ENCODE measurements at regions not wholly inside any gene's neighbourhood (a gene's known extent, or its start where the extent isn't known, plus 50 kb on each side); places are given as distances from the start of the nearest gene placed in this dataset.

DNA sequence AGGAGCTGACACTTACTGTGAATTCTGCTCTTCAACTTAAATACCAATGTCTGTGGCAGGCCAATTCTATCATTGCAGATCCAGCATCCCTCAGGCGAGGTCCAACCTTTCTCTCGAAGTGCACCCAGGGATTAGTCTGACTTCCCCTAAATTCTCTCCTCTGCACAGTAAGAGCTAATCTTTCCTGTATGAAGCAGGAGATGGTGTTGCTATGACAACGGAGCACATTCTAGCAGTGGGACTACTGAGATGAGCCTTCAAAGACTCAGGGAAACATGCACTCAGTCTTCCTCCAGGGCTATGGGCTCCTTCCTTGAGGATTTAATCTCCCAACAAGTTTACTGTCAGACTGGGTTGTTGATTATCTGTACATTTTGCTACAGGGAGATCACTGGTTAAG is 176.3 kb downstream of the NOL4 start:
- DNase-seq (ENCODE audit: low spot score): no peak
- no peaks in the 10 kb centered on the region for H3K4me1 ChIP-seq (ENCODE audit: control insufficient read depth in 4 of 4, insufficient read depth in 4 of 4, low read length in 3 of 4)
- no peak overlapping the region for H3K27ac ChIP-seq (ENCODE audit: low read depth in 1 of 2, low read length in 2 of 2)
- H3K27me3 ChIP-seq (ENCODE audit: control insufficient read depth in 4 of 4, insufficient read depth in 4 of 4, low read length in 3 of 4): no peaks in the 10 kb centered on the region
- WGBS: 89% methylated on average over 3 of the region's 3 CpGs
- no peak for TF ChIP-seq FOXA2 (IDR thresholded peaks at IDR 0.05)
- no peak for TF ChIP-seq MAX (IDR thresholded peaks at IDR 0.05)
- TF ChIP-seq FOXA1 (IDR thresholded peaks at IDR 0.05): no peak
- TF ChIP-seq JUND (IDR thresholded peaks at IDR 0.05): no peak
- TF ChIP-seq, protein P1, sequence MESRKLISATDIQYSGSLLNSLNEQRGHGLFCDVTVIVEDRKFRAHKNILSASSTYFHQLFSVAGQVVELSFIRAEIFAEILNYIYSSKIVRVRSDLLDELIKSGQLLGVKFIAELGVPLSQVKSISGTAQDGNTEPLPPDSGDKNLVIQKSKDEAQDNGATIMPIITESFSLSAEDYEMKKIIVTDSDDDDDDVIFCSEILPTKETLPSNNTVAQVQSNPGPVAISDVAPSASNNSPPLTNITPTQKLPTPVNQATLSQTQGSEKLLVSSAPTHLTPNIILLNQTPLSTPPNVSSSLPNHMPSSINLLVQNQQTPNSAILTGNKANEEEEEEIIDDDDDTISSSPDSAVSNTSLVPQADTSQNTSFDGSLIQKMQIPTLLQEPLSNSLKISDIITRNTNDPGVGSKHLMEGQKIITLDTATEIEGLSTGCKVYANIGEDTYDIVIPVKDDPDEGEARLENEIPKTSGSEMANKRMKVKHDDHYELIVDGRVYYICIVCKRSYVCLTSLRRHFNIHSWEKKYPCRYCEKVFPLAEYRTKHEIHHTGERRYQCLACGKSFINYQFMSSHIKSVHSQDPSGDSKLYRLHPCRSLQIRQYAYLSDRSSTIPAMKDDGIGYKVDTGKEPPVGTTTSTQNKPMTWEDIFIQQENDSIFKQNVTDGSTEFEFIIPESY (IDR thresholded peaks at IDR 0.05): no peak
- no peak for TF ChIP-seq RXRA (IDR thresholded peaks at IDR 0.05)
- no peak for TF ChIP-seq HNF4A (conservative IDR thresholded peaks at IDR 0.05)
- no peak for TF ChIP-seq GABPA (IDR thresholded peaks at IDR 0.05 in 1 of 2, conservative IDR thresholded peaks at IDR 0.05 in 1 of 2)
- TF ChIP-seq YY1 (IDR thresholded peaks at IDR 0.05): no peak
- TF ChIP-seq RAD21 (IDR thresholded peaks at IDR 0.05): no peak
- TF ChIP-seq NR2F2 (IDR thresholded peaks at IDR 0.05): no peak
- no peak for TF ChIP-seq CTCF (IDR thresholded peaks at IDR 0.05; ENCODE audit: low read depth, low read length, missing input control)
- no peak for TF ChIP-seq REST (IDR thresholded peaks at IDR 0.05)
- no peak for TF ChIP-seq HNF4G (IDR thresholded peaks at IDR 0.05)
- no peaks in the 10 kb centered on the region for H3K36me3 ChIP-seq (ENCODE audit: control insufficient read depth in 4 of 4, insufficient read depth in 3 of 4, low read depth in 1 of 4, low read length in 3 of 4)
- no peaks in the 10 kb centered on the region for H3K9me3 ChIP-seq (ENCODE audit: control insufficient read depth in 4 of 4, low read length in 3 of 4)
- no peak overlapping the region for H3K4me3 ChIP-seq (ENCODE audit: low read depth in 1 of 3, low read length in 3 of 3)
- no peak overlapping the region for H3K9ac ChIP-seq (ENCODE audit: low read depth in 1 of 2, low read length in 2 of 2)

DNA sequence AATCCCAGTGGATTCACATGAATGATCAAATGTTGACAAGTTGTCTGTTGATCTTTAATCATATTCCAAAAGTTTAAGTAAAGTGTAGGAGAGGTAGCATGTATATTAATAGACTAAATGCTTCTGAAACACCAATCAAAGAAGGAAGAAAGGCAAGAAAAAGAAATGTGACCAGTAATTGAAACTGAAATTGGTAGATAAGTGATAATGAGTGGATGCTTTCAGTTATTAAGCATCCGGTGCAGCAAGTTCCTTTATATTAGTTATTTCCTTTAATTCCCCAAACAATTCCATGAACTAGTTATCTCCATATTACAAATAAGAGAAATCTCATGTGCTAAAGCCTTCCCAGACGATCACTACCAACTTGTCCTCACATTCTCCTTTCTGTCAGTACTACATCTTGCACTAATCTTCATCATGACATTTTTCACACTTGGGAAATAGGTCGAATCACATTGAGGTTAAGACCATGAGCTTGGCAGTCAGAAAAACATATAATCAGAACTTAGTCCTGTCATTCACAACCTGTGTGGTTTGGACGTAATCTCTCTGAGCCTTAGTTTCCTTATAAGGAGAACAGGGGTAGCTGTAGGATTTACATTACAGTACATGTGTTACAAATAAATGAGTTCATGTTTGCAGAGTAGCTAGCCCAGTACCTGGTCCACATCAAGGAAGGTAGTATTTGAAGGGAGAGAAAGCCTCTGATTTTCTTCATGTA is 182.1 kb downstream of the NOL4 start:
- H3K9ac ChIP-seq (ENCODE audit: low read depth in 1 of 2, low read length in 2 of 2): no peak overlapping the region
- DNase-seq (ENCODE audit: low spot score): no peak
- H3K27ac ChIP-seq (ENCODE audit: low read depth in 1 of 2, low read length in 2 of 2): no peak overlapping the region
- WGBS: 85% methylated on average over 4 of the region's 4 CpGs
- no peaks in the 10 kb centered on the region for H3K9me3 ChIP-seq (ENCODE audit: control insufficient read depth in 4 of 4, low read length in 3 of 4)
- no peak overlapping the region for H3K4me3 ChIP-seq (ENCODE audit: low read depth in 1 of 3, low read length in 3 of 3)
- H3K36me3 ChIP-seq (ENCODE audit: control insufficient read depth in 4 of 4, insufficient read depth in 3 of 4, low read depth in 1 of 4, low read length in 3 of 4): no peaks in the 10 kb centered on the region
- H3K27me3 ChIP-seq (ENCODE audit: control insufficient read depth in 4 of 4, insufficient read depth in 4 of 4, low read length in 3 of 4): no peaks in the 10 kb centered on the region
- H3K4me1 ChIP-seq (ENCODE audit: control insufficient read depth in 4 of 4, insufficient read depth in 4 of 4, low read length in 3 of 4): peaks cover 0 to 8% (median 0%) of the 10 kb centered on the region in 4 donors
- TF ChIP-seq RAD21 (IDR thresholded peaks at IDR 0.05): no peak
- TF ChIP-seq, protein P1 (IDR thresholded peaks at IDR 0.05): no peak
- no peak for TF ChIP-seq REST (IDR thresholded peaks at IDR 0.05)
- no peak for TF ChIP-seq RXRA (IDR thresholded peaks at IDR 0.05)
- TF ChIP-seq, protein P2, sequence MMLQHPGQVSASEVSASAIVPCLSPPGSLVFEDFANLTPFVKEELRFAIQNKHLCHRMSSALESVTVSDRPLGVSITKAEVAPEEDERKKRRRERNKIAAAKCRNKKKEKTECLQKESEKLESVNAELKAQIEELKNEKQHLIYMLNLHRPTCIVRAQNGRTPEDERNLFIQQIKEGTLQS (IDR thresholded peaks at IDR 0.05): no peak
- no peak for TF ChIP-seq HNF4A (conservative IDR thresholded peaks at IDR 0.05)
- no peak for TF ChIP-seq MAX (IDR thresholded peaks at IDR 0.05)
